IPS-18a (cell line): ENCODE measurements at regions not wholly inside any gene's neighbourhood (a gene's known extent, or its start where the extent isn't known, plus 50 kb on each side); places are given as distances from the start of the nearest gene placed in this dataset.

Source experiments
- H3K27ac ChIP-seq: one replicate; pipeline ENCODE4 v1.5.1; 2013; ENCODE audit warnings: low read length
- H3K27me3 ChIP-seq: one replicate; pipeline ENCODE4 v1.6.1; 2013; ENCODE audit warnings: mild to moderate bottlenecking, low read length; ENCODE audit not compliant: control insufficient read depth, insufficient read depth
- H3K36me3 ChIP-seq: one replicate; pipeline ENCODE4 v1.6.1; 2013; ENCODE audit warnings: low read depth, low read length; ENCODE audit not compliant: control insufficient read depth
- H3K4me1 ChIP-seq: one replicate; pipeline ENCODE4 v1.6.1; 2013; ENCODE audit warnings: low read depth, low read length; ENCODE audit not compliant: control insufficient read depth
- H3K4me3 ChIP-seq: one replicate; pipeline ENCODE4 v1.5.1; 2013; ENCODE audit warnings: low read length
- H3K9ac ChIP-seq: one replicate; pipeline ENCODE4 v1.6.1; 2013; ENCODE audit warnings: mild to moderate bottlenecking, low read length, moderate library complexity
- H3K9me3 ChIP-seq: one replicate; pipeline ENCODE4 v1.6.1; 2013; ENCODE audit warnings: low read depth, low read length; ENCODE audit not compliant: control insufficient read depth

GRCh38 chr5:105670596-105670995 is 2000.1 kb downstream of the EFNA5 start:
- H3K27ac ChIP-seq, result no peak overlapping the region
- no peaks in the 10 kb centered on the region for H3K4me1 ChIP-seq
- H3K9me3 ChIP-seq, result no peaks in the 10 kb centered on the region
- no peaks in the 10 kb centered on the region for H3K36me3 ChIP-seq
- no peak overlapping the region for H3K4me3 ChIP-seq
- no peak overlapping the region for H3K9ac ChIP-seq
- no peaks in the 10 kb centered on the region for H3K27me3 ChIP-seq

GRCh38 chr5:105663671-105664070 is 2007.1 kb downstream of the EFNA5 start:
- H3K9me3 ChIP-seq, result peaks cover 3% of the 10 kb centered on the region
- H3K27ac ChIP-seq, result no peak overlapping the region
- no peaks in the 10 kb centered on the region for H3K36me3 ChIP-seq
- H3K4me1 ChIP-seq, result no peaks in the 10 kb centered on the region
- no peaks in the 10 kb centered on the region for H3K27me3 ChIP-seq
- H3K9ac ChIP-seq, result no peak overlapping the region
- no peak overlapping the region for H3K4me3 ChIP-seq

- no peaks in the 10 kb centered on the region for H3K36me3 ChIP-seq
- no peak overlapping the region for H3K4me3 ChIP-seq
- H3K9me3 ChIP-seq, result no peaks in the 10 kb centered on the region
- H3K4me1 ChIP-seq, result no peaks in the 10 kb centered on the region
- H3K27ac ChIP-seq, result no peak overlapping the region
- H3K27me3 ChIP-seq, result no peaks in the 10 kb centered on the region
- H3K9ac ChIP-seq, result no peak overlapping the region
These were observed 2011.3 kb downstream of the EFNA5 start for GRCh38 chr5:105659396-105659795.

- H3K36me3 ChIP-seq, result no peaks in the 10 kb centered on the region
- H3K4me1 ChIP-seq, result no peaks in the 10 kb centered on the region
- H3K27me3 ChIP-seq, result no peaks in the 10 kb centered on the region
- no peak overlapping the region for H3K27ac ChIP-seq
- H3K9me3 ChIP-seq, result no peaks in the 10 kb centered on the region
- no peak overlapping the region for H3K9ac ChIP-seq
- no peak overlapping the region for H3K4me3 ChIP-seq
These were observed 2030.4 kb downstream of the EFNA5 start for GRCh38 chr5:105640328-105640727.

GRCh38 chr5:105639511-105639910 is 2031.2 kb downstream of the EFNA5 start:
- Histone ChIP-seq H3K36me3 (no peaks in the 10 kb centered on the region), H3K4me1 (no peaks in the 10 kb centered on the region), H3K4me3 (no peak overlapping the region), H3K9me3 (no peaks in the 10 kb centered on the region), H3K27me3 (no peaks in the 10 kb centered on the region), H3K9ac (no peak overlapping the region), H3K27ac (no peak overlapping the region)

GRCh38 chr5:105639068-105639467 is 2031.7 kb downstream of the EFNA5 start:
- Histone ChIP-seq H3K27ac (no peak overlapping the region), H3K27me3 (no peaks in the 10 kb centered on the region), H3K9ac (no peak overlapping the region), H3K4me1 (no peaks in the 10 kb centered on the region), H3K4me3 (no peak overlapping the region), H3K9me3 (no peaks in the 10 kb centered on the region), H3K36me3 (no peaks in the 10 kb centered on the region)

GRCh38 chr5:105638437-105638836 is 2032.3 kb downstream of the EFNA5 start:
- no peak overlapping the region for H3K9ac ChIP-seq
- no peaks in the 10 kb centered on the region for H3K27me3 ChIP-seq
- no peak overlapping the region for H3K4me3 ChIP-seq
- H3K4me1 ChIP-seq, result no peaks in the 10 kb centered on the region
- H3K36me3 ChIP-seq, result no peaks in the 10 kb centered on the region
- no peak overlapping the region for H3K27ac ChIP-seq
- no peaks in the 10 kb centered on the region for H3K9me3 ChIP-seq

- Histone ChIP-seq H3K36me3 (no peaks in the 10 kb centered on the region), H3K27ac (no peak overlapping the region), H3K4me1 (no peaks in the 10 kb centered on the region), H3K4me3 (no peak overlapping the region), H3K9me3 (no peaks in the 10 kb centered on the region), H3K27me3 (no peaks in the 10 kb centered on the region), H3K9ac (no peak overlapping the region)
These were observed 2038.7 kb downstream of the EFNA5 start for GRCh38 chr5:105632043-105632442.

- no peak overlapping the region for H3K9ac ChIP-seq
- no peak overlapping the region for H3K4me3 ChIP-seq
- no peaks in the 10 kb centered on the region for H3K27me3 ChIP-seq
- no peaks in the 10 kb centered on the region for H3K36me3 ChIP-seq
- no peak overlapping the region for H3K27ac ChIP-seq
- H3K4me1 ChIP-seq, result no peaks in the 10 kb centered on the region
- no peaks in the 10 kb centered on the region for H3K9me3 ChIP-seq
These were observed 2039.9 kb downstream of the EFNA5 start for GRCh38 chr5:105630803-105631202.

- H3K4me1 ChIP-seq, result no peaks in the 10 kb centered on the region
- H3K27ac ChIP-seq, result no peak overlapping the region
- H3K9me3 ChIP-seq, result no peaks in the 10 kb centered on the region
- no peaks in the 10 kb centered on the region for H3K27me3 ChIP-seq
- H3K4me3 ChIP-seq, result no peak overlapping the region
- H3K36me3 ChIP-seq, result no peaks in the 10 kb centered on the region
- H3K9ac ChIP-seq, result no peak overlapping the region
These were observed 2051.0 kb downstream of the EFNA5 start for GRCh38 chr5:105619725-105620124.

- Histone ChIP-seq H3K4me1 (no peaks in the 10 kb centered on the region), H3K36me3 (no peaks in the 10 kb centered on the region), H3K9me3 (no peaks in the 10 kb centered on the region), H3K27me3 (no peaks in the 10 kb centered on the region), H3K4me3 (no peak overlapping the region), H3K27ac (no peak overlapping the region), H3K9ac (no peak overlapping the region)
These were observed 2053.1 kb downstream of the EFNA5 start for GRCh38 chr5:105617436-105618215.

- Histone ChIP-seq H3K9me3 (no peaks in the 10 kb centered on the region), H3K36me3 (no peaks in the 10 kb centered on the region), H3K4me3 (no peak overlapping the region), H3K27ac (no peak overlapping the region), H3K4me1 (no peaks in the 10 kb centered on the region), H3K9ac (no peak overlapping the region), H3K27me3 (no peaks in the 10 kb centered on the region)
These were observed 2054.0 kb upstream of the NUDT12 start for GRCh38 chr5:105616599-105616998.
